Endothelial cell of hepatic sinusoid (primary cell): ENCODE measurements at regions not wholly inside any gene's neighbourhood (a gene's known extent, or its start where the extent isn't known, plus 50 kb on each side); places are given as distances from the start of the nearest gene placed in this dataset.

ENCODE experiments used
- in situ Hi-C: cut with HindIII; loops from 2 replicates; pipeline ENCODE4 v1.10.0; 2017; ENCODE audit warnings: low sequenced_read_pairs

DNA sequence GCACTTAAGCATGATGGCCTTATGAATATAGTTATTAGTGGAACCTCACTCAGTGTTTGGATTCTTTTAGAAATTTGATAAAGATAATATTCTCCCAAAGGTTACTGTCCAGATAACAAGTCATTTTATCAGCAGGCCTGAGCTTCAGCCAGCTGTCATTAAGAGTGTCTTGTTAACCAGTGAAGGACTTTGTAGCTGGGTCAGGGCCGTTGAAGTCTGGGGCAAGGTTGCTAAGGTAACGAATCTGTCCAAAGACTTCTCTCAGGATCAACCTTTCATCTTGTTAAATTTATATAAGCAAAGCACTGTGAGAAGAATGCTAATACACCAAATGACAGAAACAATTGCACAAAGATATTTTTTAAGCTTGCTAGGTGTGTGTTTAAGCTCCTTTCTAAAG lies 271.3 kb upstream of the TMPO start:
- in situ Hi-C loops: no loop called here

DNA sequence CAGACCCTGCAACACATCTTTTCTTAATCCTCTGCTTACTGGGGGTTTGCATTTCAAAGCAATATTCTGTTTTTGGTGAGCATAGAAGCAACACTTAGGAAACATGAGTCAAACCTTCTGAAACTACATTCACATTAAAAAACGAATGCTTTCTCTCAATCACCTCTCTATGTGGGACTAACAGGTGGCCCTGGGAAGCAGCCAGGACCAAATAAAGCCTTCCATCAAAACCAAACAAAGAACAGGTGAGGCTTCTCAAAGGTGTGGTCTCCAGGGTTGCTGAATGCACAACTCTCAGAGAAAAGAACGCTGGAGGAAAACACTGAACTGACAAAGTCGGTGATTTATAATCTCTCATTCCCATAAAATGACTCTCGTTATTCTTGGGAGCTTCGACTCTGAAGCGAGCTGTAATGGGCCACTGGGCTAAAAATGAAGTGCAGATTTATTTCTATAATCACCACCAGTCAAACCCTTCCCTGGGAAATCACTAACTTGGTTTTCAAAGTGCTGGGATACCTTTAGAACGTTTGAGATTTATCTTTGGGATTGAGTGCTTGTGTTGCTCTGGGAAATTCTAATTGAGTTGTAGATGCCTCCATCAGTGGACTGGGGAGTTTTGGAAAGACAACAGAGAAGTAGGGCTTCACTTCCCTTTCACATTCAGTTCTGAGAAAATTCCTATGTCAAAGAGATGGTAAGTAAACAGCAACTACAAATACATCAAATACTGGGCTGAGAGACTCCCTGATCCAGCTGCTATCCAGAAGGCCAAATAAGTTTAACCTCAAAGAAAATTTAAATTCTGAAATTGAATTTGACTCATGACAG lies 262.0 kb upstream of the TMPO start:
- in situ Hi-C loops: no loop called here

DNA sequence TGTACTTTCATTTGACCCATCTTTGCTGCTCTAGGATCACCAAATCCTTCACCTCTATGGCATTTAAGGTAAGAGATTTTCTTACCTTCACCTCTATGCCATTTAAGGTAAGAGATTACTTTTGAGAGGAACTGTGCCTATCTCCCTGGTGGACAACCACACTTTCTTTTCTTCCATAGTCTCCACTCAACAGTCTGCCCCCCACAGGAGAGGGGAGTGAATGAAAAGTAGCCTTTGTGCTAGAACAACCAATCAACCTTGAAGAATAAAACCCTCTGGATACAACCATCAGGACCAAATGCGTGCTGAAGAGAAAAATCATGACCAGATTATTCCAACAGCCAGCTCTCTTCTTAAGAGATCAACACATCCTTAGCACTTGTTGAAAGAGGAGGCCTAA lies 258.6 kb upstream of the TMPO start:
- in situ Hi-C loops: no loop called here

DNA sequence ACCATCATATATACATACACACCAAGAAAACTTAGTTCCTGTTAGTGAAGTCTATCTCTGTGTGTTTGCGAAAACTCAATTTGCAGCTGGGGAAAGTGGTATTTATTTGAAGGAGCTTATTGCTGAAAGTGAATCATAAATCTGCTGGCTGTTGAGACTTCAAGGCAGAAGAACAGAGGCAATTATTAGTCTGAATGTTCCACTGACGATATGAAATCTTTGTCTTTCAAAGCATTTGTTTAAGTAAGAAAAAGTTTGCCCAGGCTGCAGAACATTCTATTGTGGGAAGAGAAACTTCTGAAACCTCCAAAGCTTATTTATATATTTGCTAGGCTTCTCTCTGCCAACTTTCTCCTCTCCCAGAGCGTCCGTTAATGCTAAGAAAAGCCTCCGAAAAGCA lies 255.7 kb upstream of the TMPO start:
- in situ Hi-C loops: no loop called here

DNA sequence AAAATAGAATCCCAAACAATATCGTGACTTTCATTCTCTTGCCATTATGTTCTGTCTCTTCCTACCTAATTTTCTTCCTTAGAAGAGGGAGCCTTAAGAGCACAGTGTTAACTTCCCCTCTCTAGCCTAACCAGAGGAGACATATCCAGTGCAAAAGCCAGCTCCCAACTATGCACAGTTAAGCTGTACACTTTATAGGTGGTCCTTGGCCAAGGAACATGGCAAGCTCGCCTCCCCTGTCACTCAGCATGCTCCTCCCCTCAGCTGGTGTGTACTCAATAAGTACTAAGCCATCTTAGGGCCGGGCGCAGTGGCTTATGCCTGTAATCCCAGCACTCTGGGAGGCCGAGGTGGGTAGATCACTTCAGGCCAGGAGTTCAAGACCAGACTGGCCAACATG lies 255.1 kb upstream of the TMPO start:
- in situ Hi-C loops: no loop called here

DNA sequence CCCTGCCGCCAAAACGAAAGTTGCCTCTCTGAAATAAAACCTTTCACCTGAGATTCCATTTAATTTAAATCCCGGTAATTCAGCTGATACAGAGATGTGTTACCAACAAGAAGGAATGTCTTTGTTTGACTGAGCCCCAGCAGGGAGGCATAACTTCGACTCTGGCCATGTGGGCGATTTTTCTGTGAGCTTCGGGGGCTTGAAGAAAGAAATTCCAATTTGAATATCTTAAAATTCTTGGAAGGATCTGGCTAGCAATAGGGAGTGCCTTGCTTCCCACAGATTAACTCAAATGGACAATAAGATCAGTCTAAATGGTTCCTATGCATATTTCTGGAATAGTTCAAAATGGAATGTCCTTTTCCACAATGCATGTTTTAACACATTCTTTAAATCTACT lies 252.5 kb upstream of the TMPO start:
- in situ Hi-C loops: no loop called here

DNA sequence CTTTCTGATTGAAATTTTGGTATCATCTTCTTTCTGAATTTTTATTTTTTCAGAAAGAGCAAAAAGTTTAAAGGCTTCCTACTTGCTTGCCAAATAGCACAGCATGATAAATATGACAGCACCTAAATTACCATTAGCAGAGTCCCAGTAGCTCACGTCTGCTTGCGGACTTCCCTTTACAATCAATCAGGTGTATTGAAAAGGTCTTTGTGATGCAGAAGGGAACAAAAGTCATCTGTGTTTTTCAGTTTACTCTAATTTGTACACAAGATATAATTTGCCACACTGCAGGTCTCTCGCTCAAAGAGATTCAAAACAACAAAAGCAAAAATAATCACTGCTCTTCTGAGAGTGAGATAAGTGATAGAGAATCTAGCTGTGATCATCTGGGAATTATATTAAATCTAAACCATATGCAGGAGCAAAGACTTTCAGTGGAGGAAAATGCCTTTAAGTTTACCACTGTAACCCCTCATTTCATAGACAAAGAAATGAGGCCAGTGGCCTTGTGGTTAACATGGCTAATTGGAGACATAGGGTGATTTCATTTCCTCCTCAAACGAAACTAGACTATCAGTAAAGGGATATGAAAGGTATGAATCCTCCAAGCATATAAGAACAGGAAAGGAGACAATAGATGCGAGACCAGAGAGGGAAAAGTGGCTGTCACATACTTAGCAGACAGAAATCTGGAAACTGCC lies 240.8 kb upstream of the TMPO start:
- in situ Hi-C loops: no loop called here

DNA sequence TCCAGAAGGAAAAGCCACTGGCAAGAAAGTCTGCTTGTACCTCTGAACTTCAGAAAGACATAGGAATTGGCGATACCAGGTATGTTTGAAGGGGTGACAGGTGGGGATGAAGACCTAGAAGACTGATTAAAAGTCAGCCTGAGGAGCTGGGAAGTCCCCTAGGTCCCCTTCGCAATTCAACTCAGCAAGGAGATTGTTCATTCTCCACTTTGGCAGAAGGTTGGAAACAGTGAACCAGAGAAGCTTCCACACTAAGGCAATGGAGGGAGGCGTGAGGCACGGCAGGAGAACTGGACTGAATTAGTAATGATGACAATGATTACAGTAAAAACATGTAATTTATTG lies 240.3 kb upstream of the TMPO start:
- in situ Hi-C loops: no loop called here

DNA sequence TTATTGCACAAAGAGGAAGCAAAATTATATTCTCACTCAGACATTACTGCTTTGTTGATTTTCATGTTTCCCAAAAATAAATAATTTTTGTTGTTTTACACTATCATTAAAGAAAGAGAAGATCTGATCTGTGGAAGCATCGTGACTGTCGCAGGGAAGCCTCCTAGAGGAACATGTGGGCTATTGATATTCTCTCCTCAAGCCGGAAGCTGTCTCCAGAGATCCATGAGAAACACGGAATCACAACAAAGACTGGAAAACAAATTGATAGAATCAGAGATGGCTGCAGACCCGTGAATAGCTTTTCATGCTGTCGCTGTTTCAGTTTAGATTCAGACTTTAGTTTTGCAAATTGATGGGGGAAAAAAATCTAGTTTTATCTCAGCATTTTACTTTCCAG lies 235.2 kb upstream of the TMPO start:
- in situ Hi-C loops: no loop called here

DNA sequence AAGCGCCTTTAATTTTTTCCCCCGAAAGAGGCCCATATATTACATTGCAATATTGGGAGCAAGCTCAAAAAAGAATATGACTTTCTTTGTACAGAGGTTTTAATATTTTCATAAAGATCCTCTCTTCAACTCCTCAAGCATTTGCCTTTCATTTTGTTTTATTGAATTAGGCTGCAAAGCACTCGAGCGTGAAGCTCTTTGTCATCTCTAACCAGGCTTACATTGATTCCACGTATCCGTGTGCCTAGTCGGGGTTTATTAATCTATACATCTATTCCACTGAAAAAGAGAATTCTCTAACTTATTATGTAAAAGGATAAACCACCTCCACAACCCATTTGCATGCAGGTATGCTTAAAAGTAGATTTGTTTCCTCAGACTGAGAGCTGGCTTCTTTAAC lies 234.8 kb upstream of the TMPO start:
- in situ Hi-C loops: no loop called here

DNA sequence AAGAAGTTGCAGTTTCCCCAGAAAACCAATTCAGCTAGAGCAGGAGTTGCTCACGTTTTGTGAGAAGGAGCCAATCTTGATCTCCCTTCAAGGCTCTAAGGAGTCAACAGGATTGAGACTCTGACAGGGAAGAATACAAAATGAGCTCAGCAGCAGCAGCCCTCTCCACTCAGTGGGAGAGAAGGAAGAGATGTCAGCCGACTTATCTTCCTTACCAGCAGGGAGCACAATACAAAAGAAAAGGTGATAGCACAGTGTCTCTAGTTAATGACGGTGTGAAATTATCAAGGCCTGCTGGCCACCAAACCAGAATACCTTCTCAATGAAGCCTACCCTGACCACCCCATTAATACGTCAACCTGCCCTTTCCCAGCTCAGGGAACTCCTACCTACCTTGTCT lies 223.6 kb upstream of the TMPO start:
- in situ Hi-C loops: no loop called here

DNA sequence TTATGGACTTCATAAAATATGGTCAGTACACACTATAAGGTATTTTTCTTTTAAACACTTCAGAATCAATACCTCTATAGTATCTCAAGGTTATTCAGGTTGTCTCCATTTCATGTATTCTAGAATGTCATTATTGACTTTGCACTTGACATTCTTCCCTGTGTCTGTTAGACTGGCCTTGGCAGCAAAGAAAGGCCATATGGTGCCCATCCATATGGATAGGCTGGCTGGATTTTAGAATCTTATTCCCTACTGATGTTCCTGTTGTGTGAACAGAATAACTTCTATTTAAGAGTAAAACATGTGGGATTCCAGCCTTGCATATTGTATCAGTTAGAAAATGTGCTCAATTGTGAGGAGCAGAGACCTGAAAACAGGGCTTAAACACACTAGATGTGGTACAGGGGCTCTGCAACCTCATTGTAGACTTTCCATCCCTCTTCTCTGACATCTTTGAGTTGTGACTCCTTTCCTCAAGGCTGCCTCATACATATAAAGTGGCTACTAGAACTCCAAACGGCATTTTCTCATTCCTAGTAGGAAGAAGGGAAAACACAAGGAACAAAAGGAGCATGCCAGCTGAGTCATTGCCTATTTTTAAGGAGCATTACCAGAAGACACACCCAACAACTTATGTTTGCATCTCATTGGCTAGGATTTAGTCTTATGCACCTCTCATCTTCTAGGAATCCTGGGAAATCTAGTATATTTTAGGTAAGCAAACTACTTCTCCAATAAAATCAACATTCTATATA lies 221.2 kb upstream of the TMPO start:
- in situ Hi-C loops: no loop called here

DNA sequence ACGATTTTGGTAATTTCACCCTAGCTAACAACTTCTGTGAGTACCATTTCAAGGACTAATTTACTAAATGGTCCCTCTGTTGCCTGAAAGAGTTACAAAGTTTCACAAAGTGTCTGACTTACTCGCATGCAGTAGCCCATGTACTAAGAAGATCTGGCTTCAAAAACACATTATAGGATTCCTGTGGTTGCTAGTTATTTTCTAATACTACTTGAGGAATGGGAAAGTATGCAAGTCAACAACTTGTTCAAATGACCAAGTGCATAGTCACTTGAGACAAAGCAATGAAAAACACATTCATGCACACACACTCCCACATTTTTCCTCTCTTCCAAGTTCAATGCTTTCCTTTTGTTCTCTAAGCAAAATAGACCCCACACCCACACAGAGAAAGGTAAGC lies 219.7 kb upstream of the TMPO start:
- in situ Hi-C loops: no loop called here

DNA sequence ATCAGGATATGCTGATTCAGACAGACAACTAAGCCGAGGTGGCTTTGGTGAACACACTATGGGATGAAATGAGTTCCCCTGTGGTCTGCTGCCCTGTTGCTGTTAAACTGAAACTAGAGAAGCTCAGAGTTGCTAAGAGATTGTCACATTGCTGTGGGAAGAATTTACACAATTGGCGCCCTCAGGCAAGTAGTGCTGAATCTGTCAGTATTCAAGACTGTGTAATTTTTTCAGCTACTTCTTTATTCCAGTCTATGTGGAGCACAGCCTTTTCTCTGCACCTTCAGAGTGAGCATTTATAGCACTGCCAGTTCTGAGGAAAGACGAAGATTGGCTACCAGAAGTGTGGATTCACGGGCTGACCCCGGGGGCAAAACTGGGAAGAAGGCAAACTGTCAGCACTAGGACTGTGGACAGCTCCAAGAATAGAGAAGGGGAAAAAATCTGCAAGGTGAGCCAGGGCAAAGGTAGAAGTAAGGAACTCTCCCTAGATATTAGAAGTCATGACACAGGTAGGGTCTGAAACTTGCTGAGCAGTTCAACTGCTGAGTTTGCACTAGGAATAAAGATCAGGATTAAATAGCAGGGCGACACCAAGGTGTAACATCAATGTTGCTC lies 218.8 kb upstream of the TMPO start:
- in situ Hi-C loops: no loop called here

DNA sequence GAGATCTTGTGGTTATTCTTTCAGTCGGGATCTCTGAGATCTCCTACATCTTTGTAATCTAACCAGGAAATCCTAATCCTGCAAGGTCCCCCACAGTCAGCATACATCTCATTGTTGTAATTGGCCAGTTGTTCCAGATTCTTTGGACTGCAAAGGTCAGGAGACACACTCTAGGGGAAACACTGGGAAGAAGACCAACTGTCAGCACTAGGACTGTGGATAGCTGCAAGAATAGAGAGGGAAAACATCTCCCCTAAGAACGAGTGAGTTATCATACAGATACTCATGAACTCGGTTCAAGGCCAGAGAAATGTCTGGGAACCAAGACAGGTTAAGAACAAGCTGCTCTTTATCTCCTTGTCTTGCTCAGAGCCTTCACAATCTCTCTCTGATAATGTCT lies 217.9 kb upstream of the TMPO start:
- in situ Hi-C loops: no loop called here

DNA sequence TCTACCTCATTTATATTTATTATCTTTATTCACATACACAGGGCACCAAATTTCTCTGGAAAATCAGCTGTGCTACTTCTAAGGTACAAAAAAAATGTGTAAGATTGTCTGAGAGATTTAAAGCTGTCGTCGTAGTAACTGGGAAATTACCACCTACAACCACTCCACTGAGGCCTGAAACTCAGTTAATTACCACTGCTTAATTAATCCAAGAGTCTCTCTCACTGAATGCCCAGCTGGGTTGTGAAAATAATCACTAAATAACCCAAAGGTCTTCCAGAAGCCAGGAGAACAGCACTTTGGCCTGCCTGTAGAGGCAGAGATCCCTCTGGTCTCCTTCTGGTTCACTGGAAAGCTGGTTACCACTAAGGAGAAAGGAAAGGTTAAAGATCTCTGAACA lies 207.2 kb upstream of the TMPO start:
- in situ Hi-C loops: no loop called here

DNA sequence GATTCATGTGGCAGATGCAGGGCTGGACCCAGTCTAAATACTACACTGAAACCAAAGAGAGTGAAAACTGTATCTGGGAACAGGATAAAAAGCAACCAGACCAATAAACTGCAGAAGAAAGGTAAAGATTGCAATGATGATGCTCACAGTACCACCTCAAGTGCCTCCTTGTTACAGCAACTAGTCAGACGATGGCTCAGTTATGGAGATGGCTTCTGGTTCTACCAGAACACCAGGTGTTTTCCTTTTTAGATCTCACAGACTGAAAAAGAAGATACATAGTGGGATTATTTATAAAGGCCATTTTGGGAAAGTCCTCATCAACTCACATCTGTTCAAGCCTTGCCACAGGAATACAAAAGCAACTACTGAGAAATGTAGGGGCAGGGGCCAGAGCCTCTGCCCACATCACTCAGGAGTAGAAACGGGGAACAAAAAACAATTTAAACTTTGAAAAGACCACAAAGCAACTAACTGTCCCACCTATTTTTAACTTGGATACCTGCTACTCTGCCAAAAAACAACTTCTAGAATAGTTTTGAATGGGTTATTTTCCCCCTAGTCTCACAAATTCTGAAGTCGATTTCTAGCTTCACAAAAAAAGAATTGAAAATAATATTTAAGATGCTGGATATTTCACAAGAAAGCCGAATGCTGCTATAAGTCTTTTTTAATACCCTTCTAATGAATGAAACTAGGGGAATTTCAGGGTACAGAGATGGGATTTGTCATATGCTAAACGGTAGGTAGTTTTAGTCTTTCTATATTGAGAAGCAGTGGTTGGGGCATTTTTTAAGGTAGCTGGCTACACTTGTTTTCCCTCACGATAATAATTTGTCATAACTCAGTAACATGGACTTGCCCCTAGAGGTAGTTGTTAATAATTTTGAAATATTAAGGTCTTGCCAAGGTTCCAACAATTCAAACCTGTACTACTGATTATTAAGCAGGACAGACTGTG lies 197.2 kb upstream of the TMPO start:
- in situ Hi-C loops: no loop called here

DNA sequence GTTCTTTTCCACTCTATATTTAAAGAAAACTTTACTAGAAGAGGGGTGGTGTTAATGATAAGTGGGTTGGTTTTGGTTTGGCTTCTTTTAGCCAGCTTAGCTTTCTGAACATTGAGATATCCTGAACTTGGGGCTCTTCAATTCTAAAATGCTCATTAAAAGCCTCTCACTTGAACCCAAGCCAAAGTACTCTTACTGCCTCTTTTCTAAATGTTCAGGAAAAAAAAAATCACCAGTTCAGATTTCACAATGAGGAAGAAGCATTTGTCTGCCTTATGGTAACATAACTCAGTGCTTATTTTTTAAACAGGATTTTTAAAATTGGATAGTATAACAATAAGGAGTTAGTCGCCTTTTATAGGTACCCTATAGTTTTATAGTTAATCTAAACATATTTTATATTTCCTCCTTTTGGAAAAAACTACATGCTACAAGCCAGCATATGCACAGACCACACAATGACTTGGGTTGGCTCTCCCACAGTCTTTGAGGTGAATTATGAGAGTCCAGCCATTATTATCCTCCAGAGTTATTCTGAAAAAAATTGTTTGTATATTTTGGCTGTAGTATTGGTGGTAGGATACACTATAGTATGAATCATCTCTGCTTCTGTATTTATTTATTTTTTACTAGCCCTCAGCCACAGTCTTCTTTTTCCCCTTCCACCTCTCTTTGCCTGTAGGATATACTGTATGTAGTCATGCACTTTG lies 195.5 kb upstream of the TMPO start:
- in situ Hi-C loops: no loop called here

DNA sequence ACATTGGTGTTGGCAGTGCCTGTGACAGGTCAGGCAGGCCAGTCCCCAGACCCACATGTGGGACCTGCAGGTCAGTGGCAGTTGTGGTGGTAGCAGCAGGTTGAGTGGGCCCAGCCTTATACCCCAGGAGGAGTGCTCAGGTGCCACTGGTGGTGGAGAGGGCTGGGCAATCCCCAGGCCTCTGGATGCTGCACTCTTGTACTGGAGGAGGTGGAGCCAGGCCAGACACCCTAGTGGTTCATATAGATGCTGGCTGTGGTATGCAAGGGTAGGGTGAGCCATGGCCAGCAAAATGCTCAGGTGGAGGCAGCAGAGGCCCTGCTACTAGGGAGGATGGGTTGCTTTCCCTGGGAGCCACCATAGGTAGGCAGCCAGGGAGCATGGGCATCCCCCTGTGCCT lies 190.4 kb upstream of the TMPO start:
- in situ Hi-C loops: no loop called here

DNA sequence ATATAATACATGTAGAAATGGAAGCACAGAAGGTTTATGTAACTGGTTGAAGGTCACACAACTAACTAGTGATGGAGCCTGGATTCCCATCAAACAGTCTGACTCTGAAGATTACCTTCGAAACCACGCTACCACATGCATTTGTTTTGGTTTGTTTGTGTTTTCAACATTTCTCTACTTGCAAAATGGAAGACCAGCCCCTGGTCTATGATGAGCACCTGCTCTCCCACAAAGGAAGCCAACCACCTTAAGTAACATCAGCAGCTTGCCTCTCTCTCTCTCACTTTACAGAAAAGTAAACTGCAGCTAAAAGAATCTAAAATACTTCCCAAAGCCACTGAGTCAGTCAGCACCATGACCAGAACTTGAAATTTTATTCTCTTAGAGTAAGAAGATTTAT lies 186.9 kb upstream of the TMPO start:
- in situ Hi-C loops: no loop called here
